Right lobe of liver (tissue), 4 donors: ENCODE measurements at regions not wholly inside any gene's neighbourhood (a gene's known extent, or its start where the extent isn't known, plus 50 kb on each side); places are given as distances from the start of the nearest gene placed in this dataset.

Experiments used
- POLR2A ChIP-seq: fragments of 450-650 bp; IDR thresholded peaks from one replicate; pipeline ENCODE4 v1.6.1; 2017; ENCODE audit warnings: antibody characterized with exemption, mild to moderate bottlenecking
- TF ChIP-seq, protein P1 (sequence below), 4 donors: fragments of 200-600 bp in 3 of 4; fragments of 450-650 bp in 1 of 4; IDR thresholded peaks; one replicate each; pipeline versions ENCODE4 v1.5.1 to v1.8.0; 2016 to 2022; ENCODE audit warnings: antibody characterized with exemption in 4 of 4, mild to moderate bottlenecking in 2 of 4
- donor health status: DM: no; HTN: no; CAD: no.
- donor health status: DM: no; HTN: no; CAD: no.
- donor health status: DM: no; HTN: yes; CAD: no.

- TF ChIP-seq, protein P1, sequence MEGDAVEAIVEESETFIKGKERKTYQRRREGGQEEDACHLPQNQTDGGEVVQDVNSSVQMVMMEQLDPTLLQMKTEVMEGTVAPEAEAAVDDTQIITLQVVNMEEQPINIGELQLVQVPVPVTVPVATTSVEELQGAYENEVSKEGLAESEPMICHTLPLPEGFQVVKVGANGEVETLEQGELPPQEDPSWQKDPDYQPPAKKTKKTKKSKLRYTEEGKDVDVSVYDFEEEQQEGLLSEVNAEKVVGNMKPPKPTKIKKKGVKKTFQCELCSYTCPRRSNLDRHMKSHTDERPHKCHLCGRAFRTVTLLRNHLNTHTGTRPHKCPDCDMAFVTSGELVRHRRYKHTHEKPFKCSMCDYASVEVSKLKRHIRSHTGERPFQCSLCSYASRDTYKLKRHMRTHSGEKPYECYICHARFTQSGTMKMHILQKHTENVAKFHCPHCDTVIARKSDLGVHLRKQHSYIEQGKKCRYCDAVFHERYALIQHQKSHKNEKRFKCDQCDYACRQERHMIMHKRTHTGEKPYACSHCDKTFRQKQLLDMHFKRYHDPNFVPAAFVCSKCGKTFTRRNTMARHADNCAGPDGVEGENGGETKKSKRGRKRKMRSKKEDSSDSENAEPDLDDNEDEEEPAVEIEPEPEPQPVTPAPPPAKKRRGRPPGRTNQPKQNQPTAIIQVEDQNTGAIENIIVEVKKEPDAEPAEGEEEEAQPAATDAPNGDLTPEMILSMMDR (IDR thresholded peaks at IDR 0.05): no peak
- TF ChIP-seq POLR2A: no peak
These were observed 1254.6 kb upstream of the CELF2 start for GRCh38 chr10:9762966-9763656.
